Liver (tissue), 8 donors: ENCODE measurements at regions not wholly inside any gene's neighbourhood (a gene's known extent, or its start where the extent isn't known, plus 50 kb on each side); places are given as distances from the start of the nearest gene placed in this dataset.

Experiments used
- DNase-seq: peaks from one replicate; pipeline ENCODE4 v3.0.0-alpha.2; 2017; ENCODE audit warnings: low spot score
- H3K27ac ChIP-seq, 2 donors: one replicate each; pipeline ENCODE4 v1.7.0; 2013; ENCODE audit warnings: inconsistent platforms in 2 of 2, low read length in 2 of 2, control low read depth in 1 of 2, low read depth in 1 of 2, mild to moderate bottlenecking in 1 of 2
- H3K27me3 ChIP-seq, 4 donors: one replicate each; pipeline versions ENCODE4 v1.6.1 to v1.7.0; 2013; ENCODE audit warnings: low read length in 3 of 4, inconsistent platforms in 1 of 4, mild to moderate bottlenecking in 1 of 4, moderate library complexity in 1 of 4; ENCODE audit not compliant: control insufficient read depth in 4 of 4, insufficient read depth in 4 of 4
- H3K36me3 ChIP-seq, 4 donors: one replicate each; pipeline versions ENCODE4 v1.6.1 to v1.7.0; 2013; ENCODE audit warnings: low read length in 3 of 4, mild to moderate bottlenecking in 3 of 4, low read depth in 1 of 4, moderate library complexity in 1 of 4; ENCODE audit not compliant: control insufficient read depth in 4 of 4, insufficient read depth in 3 of 4
- H3K4me1 ChIP-seq, 4 donors: one replicate each; pipeline versions ENCODE4 v1.6.1 to v1.7.0; 2013; ENCODE audit warnings: low read length in 3 of 4, mild to moderate bottlenecking in 3 of 4, moderate library complexity in 1 of 4; ENCODE audit not compliant: control insufficient read depth in 4 of 4, insufficient read depth in 4 of 4
- H3K4me3 ChIP-seq, 3 donors: one replicate each; pipeline versions ENCODE4 v1.6.1 to v1.7.0; 2013; ENCODE audit warnings: low read length in 3 of 3, control low read depth in 1 of 3, low read depth in 1 of 3, mild to moderate bottlenecking in 1 of 3
- H3K9ac ChIP-seq, 2 donors: one replicate each; pipeline ENCODE4 v1.7.0; 2013; ENCODE audit warnings: low read length in 2 of 2, mild to moderate bottlenecking in 2 of 2, moderate library complexity in 2 of 2, control low read depth in 1 of 2, low read depth in 1 of 2
- H3K9me3 ChIP-seq, 4 donors: one replicate each; pipeline versions ENCODE4 v1.6.1 to v1.7.0; 2013; ENCODE audit warnings: low read length in 3 of 4; ENCODE audit not compliant: control insufficient read depth in 4 of 4
- ATF3 ChIP-seq: IDR thresholded peaks from 2 replicates; pipeline ENCODE4 v1.6.1; 2016; ENCODE audit warnings: antibody characterized with exemption
- CTCF ChIP-seq: fragments of 150-350 bp; IDR thresholded peaks from 2 replicates; pipeline ENCODE4 v1.5.1; 2017; ENCODE audit warnings: improper control_type of control experiment, low read depth, low read length; ENCODE audit not compliant: missing input control
- EGR1 ChIP-seq, 2 donors: IDR thresholded peaks; 2 replicates each; pipeline ENCODE4 v1.6.1; 2016 to 2018; ENCODE audit warnings: antibody characterized with exemption in 2 of 2, low read depth in 2 of 2
- FOXA1 ChIP-seq: IDR thresholded peaks from 2 replicates; pipeline ENCODE4 v1.6.1; 2016; ENCODE audit warnings: antibody characterized with exemption
- FOXA2 ChIP-seq: IDR thresholded peaks from 2 replicates; pipeline ENCODE4 v1.6.1; 2016; ENCODE audit warnings: antibody characterized with exemption
- GABPA ChIP-seq, 2 donors: IDR thresholded peaks in 1 of 2; conservative IDR thresholded peaks in 1 of 2; 2 replicates each; pipeline ENCODE4 v1.6.1; 2016; ENCODE audit warnings: antibody characterized with exemption in 2 of 2, mild to moderate bottlenecking in 1 of 2, moderate library complexity in 1 of 2
- HNF4A ChIP-seq, 2 donors: conservative IDR thresholded peaks; 2 replicates each; pipeline ENCODE4 v1.6.1; 2016; ENCODE audit warnings: antibody characterized with exemption in 2 of 2, mild to moderate bottlenecking in 2 of 2
- HNF4G ChIP-seq: IDR thresholded peaks from 2 replicates; pipeline ENCODE4 v1.6.1; 2016; ENCODE audit warnings: antibody characterized with exemption
- JUND ChIP-seq, 2 donors: IDR thresholded peaks; 2 replicates each; pipeline ENCODE4 v1.6.1; 2016; ENCODE audit warnings: antibody characterized with exemption in 2 of 2
- MAX ChIP-seq: IDR thresholded peaks from 2 replicates; pipeline ENCODE4 v1.6.1; 2016; ENCODE audit warnings: antibody characterized with exemption
- NR2F2 ChIP-seq: IDR thresholded peaks from 2 replicates; pipeline ENCODE4 v1.6.1; 2016; ENCODE audit warnings: antibody characterized with exemption
- RAD21 ChIP-seq, 2 donors: IDR thresholded peaks; 2 replicates each; pipeline ENCODE4 v1.6.1; 2016; ENCODE audit warnings: antibody characterized with exemption in 2 of 2, mild to moderate bottlenecking in 2 of 2
- REST ChIP-seq: IDR thresholded peaks from 2 replicates; pipeline ENCODE4 v1.6.1; 2016; ENCODE audit warnings: antibody characterized with exemption, mild to moderate bottlenecking
- RXRA ChIP-seq, 2 donors: IDR thresholded peaks; 2 replicates each; pipeline ENCODE4 v1.6.1; 2017 to 2018; ENCODE audit warnings: antibody characterized with exemption in 2 of 2, mild to moderate bottlenecking in 1 of 2
- SP1 ChIP-seq: IDR thresholded peaks from 2 replicates; pipeline ENCODE4 v1.6.1; 2018; ENCODE audit warnings: antibody characterized with exemption, mild to moderate bottlenecking
- TAF1 ChIP-seq: conservative IDR thresholded peaks from 2 replicates; pipeline ENCODE4 v1.6.1; 2016; ENCODE audit warnings: antibody characterized with exemption, mild to moderate bottlenecking
- YY1 ChIP-seq: IDR thresholded peaks from 2 replicates; pipeline ENCODE4 v1.6.1; 2016; ENCODE audit warnings: antibody characterized with exemption, mild to moderate bottlenecking
- ZBTB33 ChIP-seq: IDR thresholded peaks from 2 replicates; pipeline ENCODE4 v1.6.1; 2016; ENCODE audit warnings: antibody characterized with exemption
- WGBS: extraction: QIAGEN DNeasy Blood & Tissue Kit; methylation state at CpG from one replicate; pipeline ENCODE4 v1.1.7; 2013; 5-methylcytosine and 5-hydroxymethylcytosine counted together
- donor health status: healthy.
- donor health status: healthy.
- donor health status: healthy.
- donor health status: healthy.
- donor health status: healthy.

GRCh38 chr22:48961705-48962104 is 866.0 kb downstream of the BRD1 start:
- no peaks in the 10 kb centered on the region for H3K36me3 ChIP-seq
- H3K9ac ChIP-seq: no peak overlapping the region
- H3K9me3 ChIP-seq: no peaks in the 10 kb centered on the region
- peaks cover 0 to 10% (median 0%) of the 10 kb centered on the region in 4 donors for H3K27me3 ChIP-seq
- no peak overlapping the region for H3K4me3 ChIP-seq
- H3K4me1 ChIP-seq: no peaks in the 10 kb centered on the region
- WGBS: 82% methylated on average over 2 of the region's 2 CpGs
- TF ChIP-seq FOXA2: no peak
- TF ChIP-seq YY1: no peak
- TF ChIP-seq EGR1 (IDR thresholded peaks at IDR 0.05; ENCODE audit: low read depth in 2 of 2): no peak
- no peak for TF ChIP-seq HNF4G
- no peak for TF ChIP-seq ATF3
- no peak for TF ChIP-seq HNF4A (conservative IDR thresholded peaks at IDR 0.05)
- no peak overlapping the region for H3K27ac ChIP-seq
- no peak for DNase-seq

- Histone ChIP-seq H3K36me3 (no peaks in the 10 kb centered on the region), H3K9me3 (no peaks in the 10 kb centered on the region), H3K9ac (no peak overlapping the region), H3K27ac (no peak overlapping the region), H3K27me3 (peaks cover 0 to 10% (median 0%) of the 10 kb centered on the region in 4 donors), H3K4me3 (no peak overlapping the region), H3K4me1 (no peaks in the 10 kb centered on the region)
- DNase-seq: peak; percentile 20
- WGBS: 67% methylated on average over 9 of the region's 9 CpGs
- no peak for TF ChIP-seq YY1
- no peak for TF ChIP-seq TAF1
- TF ChIP-seq CTCF: no peak
- TF ChIP-seq RAD21 (IDR thresholded peaks at IDR 0.05): no peak
- TF ChIP-seq MAX: no peak
- TF ChIP-seq JUND (IDR thresholded peaks at IDR 0.05): no peak
- TF ChIP-seq FOXA1: no peak
- TF ChIP-seq RXRA (IDR thresholded peaks at IDR 0.05): no peak
- TF ChIP-seq ATF3: no peak
- TF ChIP-seq EGR1 (IDR thresholded peaks at IDR 0.05; ENCODE audit: low read depth in 2 of 2): no peak
- no peak for TF ChIP-seq NR2F2
- TF ChIP-seq ZBTB33: no peak
- TF ChIP-seq HNF4A (conservative IDR thresholded peaks at IDR 0.05): no peak
- no peak for TF ChIP-seq REST
- no peak for TF ChIP-seq GABPA (IDR thresholded peaks at IDR 0.05 in 1 of 2, conservative IDR thresholded peaks at IDR 0.05 in 1 of 2)
- TF ChIP-seq FOXA2: no peak
- TF ChIP-seq SP1: no peak
- TF ChIP-seq HNF4G: no peak
Measured at GRCh38 chr22:48960980-48961660, 866.6 kb downstream of the BRD1 start.
